ENCODE measurements at regions not wholly inside any gene's neighbourhood (a gene's known extent, or its start where the extent isn't known, plus 50 kb on each side); places are given as distances from the start of the nearest gene placed in this dataset.
"Not testable (repeated sequence)": the region's sequence is repeated elsewhere in the genome, so short reads cannot be mapped to it uniquely, and the experiment has no call there.

DNA sequence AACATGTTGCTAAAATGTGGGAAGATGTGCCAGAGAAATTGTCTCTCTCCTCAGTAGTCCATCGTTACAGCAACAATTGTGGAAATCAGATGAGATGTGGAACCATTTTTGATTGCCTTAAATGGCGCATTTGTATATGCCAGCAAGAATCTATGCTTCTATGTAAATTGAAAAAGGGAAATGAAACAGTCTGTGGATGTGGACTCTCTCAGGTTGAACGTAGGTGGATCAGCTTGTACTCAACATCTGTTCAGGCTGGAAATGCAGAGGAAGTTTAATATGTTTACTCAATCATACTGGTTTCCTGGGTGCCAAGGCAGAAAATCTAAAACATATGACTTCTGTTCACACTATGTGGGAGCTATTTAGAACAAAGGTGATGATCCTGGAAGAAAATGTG is 490.7 kb upstream of the ZNF337 start:
- DNase-seq (ENCODE audit: low spot score); H3K4me3 ChIP-seq (ENCODE audit: low read depth, low read length, poor library complexity, severe bottlenecking); intact Hi-C loops (cut with micrococcal nuclease; ENCODE audit: unreplicated experiment); BruUV-seq (replicated peaks); H3K4me1 ChIP-seq (ENCODE audit: insufficient read depth, low read length, poor library complexity, severe bottlenecking); POLR2A ChIA-PET (ENCODE audit: low non-redundant PET); H3K36me3 ChIP-seq (ENCODE audit: insufficient read depth, low read length, poor library complexity, severe bottlenecking); H3K27ac ChIP-seq (ENCODE audit: low read depth, low read length, poor library complexity, severe bottlenecking); CTCF ChIA-PET; H3K9me3 ChIP-seq (ENCODE audit: low read depth, low read length, poor library complexity, severe bottlenecking): not testable (repeated sequence)
- peaks cover 11% of the 10 kb centered on the region for H3K27me3 ChIP-seq (replicated peaks; ENCODE audit: insufficient read depth, low read depth, low read length, poor library complexity)

DNA sequence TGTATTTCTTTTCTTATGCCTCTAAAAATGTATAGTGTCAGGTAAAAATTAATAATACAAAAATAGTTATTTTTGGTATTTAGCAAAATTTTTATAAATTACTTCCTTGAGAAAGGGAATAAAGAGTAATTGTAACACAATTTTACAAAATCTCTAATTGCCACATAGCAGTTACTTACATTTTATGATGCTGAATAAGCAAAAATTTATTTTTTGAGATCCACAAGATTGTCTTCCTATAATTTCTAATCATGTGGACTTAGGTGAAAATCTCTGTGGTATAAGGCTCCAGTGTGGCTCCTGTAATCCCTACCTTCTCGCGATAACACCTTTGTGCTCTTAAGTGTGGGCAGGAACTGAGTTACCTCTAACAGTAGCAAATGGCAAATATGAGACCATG is 487.1 kb upstream of the ZNF337 start:
- intact Hi-C loops (cut with micrococcal nuclease; ENCODE audit: unreplicated experiment); DNase-seq (ENCODE audit: low spot score); POLR2A ChIA-PET (ENCODE audit: low non-redundant PET); CTCF ChIA-PET; H3K4me3 ChIP-seq (ENCODE audit: low read depth, low read length, poor library complexity, severe bottlenecking); H3K36me3 ChIP-seq (ENCODE audit: insufficient read depth, low read length, poor library complexity, severe bottlenecking); H3K27ac ChIP-seq (ENCODE audit: low read depth, low read length, poor library complexity, severe bottlenecking); H3K4me1 ChIP-seq (ENCODE audit: insufficient read depth, low read length, poor library complexity, severe bottlenecking); H3K9me3 ChIP-seq (ENCODE audit: low read depth, low read length, poor library complexity, severe bottlenecking); BruUV-seq (replicated peaks): not testable (repeated sequence)
- peaks cover 11% of the 10 kb centered on the region for H3K27me3 ChIP-seq (replicated peaks; ENCODE audit: insufficient read depth, low read depth, low read length, poor library complexity)

DNA sequence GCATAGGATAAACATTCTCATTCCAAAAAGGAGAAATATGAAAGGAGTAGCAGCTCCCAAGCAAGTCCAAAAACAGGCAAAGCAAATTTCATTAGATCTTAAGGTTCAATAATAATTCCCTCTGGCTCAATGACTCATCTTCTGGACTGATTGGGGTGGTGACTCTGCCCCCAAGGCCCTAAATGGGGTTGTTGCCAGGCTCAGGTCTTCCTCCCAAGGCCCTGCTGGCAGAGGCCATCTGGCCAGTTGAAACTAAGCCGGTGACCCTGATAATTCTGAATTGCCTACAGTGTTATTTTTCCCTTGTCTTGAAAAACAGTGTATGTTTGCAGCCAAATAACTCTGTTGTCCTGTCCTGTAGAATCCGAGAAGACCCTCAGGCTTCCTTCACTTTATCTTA is 484.7 kb upstream of the ZNF337 start:
- POLR2A ChIA-PET (ENCODE audit: low non-redundant PET); H3K4me1 ChIP-seq (ENCODE audit: insufficient read depth, low read length, poor library complexity, severe bottlenecking); H3K27me3 ChIP-seq (replicated peaks; ENCODE audit: insufficient read depth, low read depth, low read length, poor library complexity); H3K36me3 ChIP-seq (ENCODE audit: insufficient read depth, low read length, poor library complexity, severe bottlenecking); CTCF ChIA-PET; H3K27ac ChIP-seq (ENCODE audit: low read depth, low read length, poor library complexity, severe bottlenecking); H3K9me3 ChIP-seq (ENCODE audit: low read depth, low read length, poor library complexity, severe bottlenecking); BruUV-seq (replicated peaks); intact Hi-C loops (cut with micrococcal nuclease; ENCODE audit: unreplicated experiment); H3K4me3 ChIP-seq (ENCODE audit: low read depth, low read length, poor library complexity, severe bottlenecking); DNase-seq (ENCODE audit: low spot score): not testable (repeated sequence)

DNA sequence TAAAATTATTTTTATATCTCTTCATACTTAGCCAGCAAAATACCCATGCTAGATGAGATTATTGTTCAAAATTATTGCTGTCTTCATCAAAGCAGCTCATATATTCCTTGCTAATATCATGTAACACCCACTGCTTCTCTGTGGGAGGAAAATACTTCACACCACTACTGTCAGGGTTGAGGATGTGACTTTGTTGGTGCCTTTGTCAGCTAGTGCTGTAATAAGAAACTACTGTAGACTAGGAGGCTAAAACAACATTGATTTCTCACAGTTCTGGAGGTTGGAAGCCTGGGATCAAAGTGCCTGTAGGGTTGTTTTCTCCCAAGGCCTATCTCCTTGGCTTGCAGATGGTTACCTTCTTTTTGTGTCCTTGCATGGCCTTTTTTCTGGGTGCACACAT is 475.2 kb upstream of the ZNF337 start:
- H3K4me3 ChIP-seq (ENCODE audit: low read depth, low read length, poor library complexity, severe bottlenecking); DNase-seq (ENCODE audit: low spot score); intact Hi-C loops (cut with micrococcal nuclease; ENCODE audit: unreplicated experiment); BruUV-seq (replicated peaks); H3K4me1 ChIP-seq (ENCODE audit: insufficient read depth, low read length, poor library complexity, severe bottlenecking); CTCF ChIA-PET; H3K9me3 ChIP-seq (ENCODE audit: low read depth, low read length, poor library complexity, severe bottlenecking); H3K36me3 ChIP-seq (ENCODE audit: insufficient read depth, low read length, poor library complexity, severe bottlenecking); H3K27ac ChIP-seq (ENCODE audit: low read depth, low read length, poor library complexity, severe bottlenecking); POLR2A ChIA-PET (ENCODE audit: low non-redundant PET): not testable (repeated sequence)
- H3K27me3 ChIP-seq (replicated peaks; ENCODE audit: insufficient read depth, low read depth, low read length, poor library complexity) = peaks cover 34% of the 10 kb centered on the region

DNA sequence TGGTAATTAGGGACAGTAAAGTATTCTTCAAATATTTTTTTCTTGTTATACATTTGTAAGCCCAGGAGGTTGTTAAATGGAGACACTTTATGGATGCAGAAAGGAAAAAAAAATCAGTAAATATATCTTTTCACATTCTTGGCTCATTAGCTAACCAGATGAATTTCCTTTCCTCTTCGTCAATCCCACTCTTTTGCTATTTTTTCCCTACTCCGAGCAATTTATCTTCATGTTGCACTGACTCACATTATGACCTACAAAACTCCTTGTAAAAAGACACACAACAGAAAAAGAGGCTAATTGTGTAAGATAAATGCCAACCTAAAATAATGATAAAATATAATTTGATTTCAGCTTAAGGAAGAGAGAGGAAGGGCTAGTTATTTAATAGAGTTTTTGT is 472.9 kb upstream of the ZNF337 start:
- no peaks in the 10 kb centered on the region for H3K9me3 ChIP-seq (ENCODE audit: low read depth, low read length, poor library complexity, severe bottlenecking)
- no peaks in the 10 kb centered on the region for H3K36me3 ChIP-seq (ENCODE audit: insufficient read depth, low read length, poor library complexity, severe bottlenecking)
- intact Hi-C loops (cut with micrococcal nuclease; ENCODE audit: unreplicated experiment) = no loop called here
- ChIA-PET POLR2A (ENCODE audit: low non-redundant PET) (no interaction called here), CTCF (no interaction called here)
- BruUV-seq (replicated peaks) = no TSS peak
- DNase-seq (ENCODE audit: low spot score) = no peak
- no peak for TF ChIP-seq EZH2 (IDR thresholded peaks at IDR 0.05; ENCODE audit: borderline replicate concordance, low read depth, low read length, poor library complexity, severe bottlenecking)
- H3K4me1 ChIP-seq (ENCODE audit: insufficient read depth, low read length, poor library complexity, severe bottlenecking) = no peaks in the 10 kb centered on the region
- H3K4me3 ChIP-seq (ENCODE audit: low read depth, low read length, poor library complexity, severe bottlenecking) = no peak overlapping the region
- peaks cover 34% of the 10 kb centered on the region for H3K27me3 ChIP-seq (replicated peaks; ENCODE audit: insufficient read depth, low read depth, low read length, poor library complexity)
- no peak overlapping the region for H3K27ac ChIP-seq (ENCODE audit: low read depth, low read length, poor library complexity, severe bottlenecking)

DNA sequence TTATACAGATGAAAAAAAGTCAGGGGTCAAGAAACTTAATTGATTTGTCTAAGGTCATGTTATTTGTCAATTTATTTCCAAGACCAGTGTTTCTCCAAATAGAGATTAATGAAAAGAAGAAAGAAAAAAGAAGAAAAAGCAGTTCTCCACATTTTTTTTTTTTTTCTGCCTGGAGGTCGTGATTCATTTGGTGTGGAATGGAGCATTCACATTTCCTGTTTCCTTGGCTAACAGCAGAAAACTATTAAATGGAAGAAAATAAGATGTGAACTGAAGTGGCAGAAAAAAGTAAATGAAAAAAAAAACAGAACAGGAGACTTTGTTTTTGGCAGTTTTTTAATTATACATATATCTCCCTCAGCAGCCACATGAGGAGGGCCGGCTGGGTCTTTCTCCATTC is 470.8 kb upstream of the ZNF337 start:
- Histone ChIP-seq H3K27ac (ENCODE audit: low read depth, low read length, poor library complexity, severe bottlenecking) (no peak overlapping the region), H3K36me3 (ENCODE audit: insufficient read depth, low read length, poor library complexity, severe bottlenecking) (no peaks in the 10 kb centered on the region), H3K9me3 (ENCODE audit: low read depth, low read length, poor library complexity, severe bottlenecking) (no peaks in the 10 kb centered on the region), H3K4me3 (ENCODE audit: low read depth, low read length, poor library complexity, severe bottlenecking) (no peak overlapping the region), H3K27me3 (replicated peaks; ENCODE audit: insufficient read depth, low read depth, low read length, poor library complexity) (peaks cover 28% of the 10 kb centered on the region), H3K4me1 (ENCODE audit: insufficient read depth, low read length, poor library complexity, severe bottlenecking) (no peaks in the 10 kb centered on the region)
- no peak for DNase-seq (ENCODE audit: low spot score)
- intact Hi-C loops (cut with micrococcal nuclease; ENCODE audit: unreplicated experiment) = no loop called here
- ChIA-PET CTCF (no interaction called here), POLR2A (ENCODE audit: low non-redundant PET) (no interaction called here)
- no peak for TF ChIP-seq EZH2 (IDR thresholded peaks at IDR 0.05; ENCODE audit: borderline replicate concordance, low read depth, low read length, poor library complexity, severe bottlenecking)
- TF ChIP-seq, protein P1, sequence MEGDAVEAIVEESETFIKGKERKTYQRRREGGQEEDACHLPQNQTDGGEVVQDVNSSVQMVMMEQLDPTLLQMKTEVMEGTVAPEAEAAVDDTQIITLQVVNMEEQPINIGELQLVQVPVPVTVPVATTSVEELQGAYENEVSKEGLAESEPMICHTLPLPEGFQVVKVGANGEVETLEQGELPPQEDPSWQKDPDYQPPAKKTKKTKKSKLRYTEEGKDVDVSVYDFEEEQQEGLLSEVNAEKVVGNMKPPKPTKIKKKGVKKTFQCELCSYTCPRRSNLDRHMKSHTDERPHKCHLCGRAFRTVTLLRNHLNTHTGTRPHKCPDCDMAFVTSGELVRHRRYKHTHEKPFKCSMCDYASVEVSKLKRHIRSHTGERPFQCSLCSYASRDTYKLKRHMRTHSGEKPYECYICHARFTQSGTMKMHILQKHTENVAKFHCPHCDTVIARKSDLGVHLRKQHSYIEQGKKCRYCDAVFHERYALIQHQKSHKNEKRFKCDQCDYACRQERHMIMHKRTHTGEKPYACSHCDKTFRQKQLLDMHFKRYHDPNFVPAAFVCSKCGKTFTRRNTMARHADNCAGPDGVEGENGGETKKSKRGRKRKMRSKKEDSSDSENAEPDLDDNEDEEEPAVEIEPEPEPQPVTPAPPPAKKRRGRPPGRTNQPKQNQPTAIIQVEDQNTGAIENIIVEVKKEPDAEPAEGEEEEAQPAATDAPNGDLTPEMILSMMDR (conservative IDR thresholded peaks at IDR 0.05; ENCODE audit: low read depth, low read length) = no peak
- no TSS peak for BruUV-seq (replicated peaks)
